ENCODE measurements at regions not wholly inside any gene's neighbourhood (a gene's known extent, or its start where the extent isn't known, plus 50 kb on each side); places are given as distances from the start of the nearest gene placed in this dataset.
A peak's percentile ranks its signal among the peaks of the same experiment; 100 is the strongest.

DNA sequence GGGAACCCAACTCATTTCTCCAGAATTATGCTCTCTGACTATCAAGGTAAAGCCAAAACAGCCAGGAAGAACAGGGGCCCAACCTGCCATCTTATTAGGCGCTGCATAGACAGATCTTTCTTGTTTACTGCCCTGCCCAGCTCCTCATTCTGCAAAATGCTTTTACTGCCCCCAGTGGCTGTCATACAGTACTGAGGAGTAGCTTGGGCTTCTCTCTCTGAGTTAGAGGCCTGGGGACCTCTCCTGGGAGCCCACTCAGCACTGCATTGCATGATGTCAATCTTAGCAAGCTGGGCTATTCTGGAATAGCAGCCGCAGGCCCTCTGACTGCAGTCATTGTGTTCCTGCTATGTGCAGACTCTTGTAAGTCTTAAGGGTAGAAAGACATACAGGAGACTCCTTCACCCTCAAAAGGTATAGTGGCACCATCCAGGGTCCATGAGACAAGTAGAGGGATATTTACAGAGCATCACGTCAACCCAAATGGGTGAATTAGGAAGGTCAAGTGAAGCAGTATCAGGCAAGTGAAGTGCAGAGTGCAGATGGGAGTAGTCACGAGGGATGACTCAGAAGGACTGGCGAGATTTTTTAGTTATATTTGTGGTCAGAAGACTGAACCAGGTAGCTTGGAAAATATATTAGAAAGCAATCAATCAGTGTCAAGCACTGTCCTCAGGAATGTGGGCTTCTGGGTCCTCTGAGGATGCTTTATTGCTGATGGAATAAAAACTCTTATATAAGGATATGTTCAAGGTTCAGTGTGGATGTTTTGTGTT is 294.1 kb upstream of the SFRP2 start:
- Histone ChIP-seq H3K9ac (ENCODE audit: low read length) (no peak overlapping the region), H3K79me2 (ENCODE audit: low read length) (no peaks in the 10 kb centered on the region), H3K9me2 (replicated peaks; ENCODE audit: insufficient read depth, low read length) (no peaks in the 10 kb centered on the region), H2AFZ (ENCODE audit: low read length) (no peak overlapping the region), H3K36me3 (ENCODE audit: insufficient read depth, low read length) (no peaks in the 10 kb centered on the region), H3K27me3 (ENCODE audit: low read length) (no peaks in the 10 kb centered on the region), H3K9me3 (ENCODE audit: low read length) (no peaks in the 10 kb centered on the region), H3K4me3 (ENCODE audit: low read length) (no peak overlapping the region), H3K4me2 (ENCODE audit: low read depth, low read length, poor library complexity, severe bottlenecking) (no peak overlapping the region), H3K4me1 (ENCODE audit: low read length) (peaks cover 36% of the 10 kb centered on the region), H3K27ac (ENCODE audit: low read length) (no peak overlapping the region), H4K20me1 (ENCODE audit: insufficient read depth, low read depth, low read length) (no peaks in the 10 kb centered on the region)
- DNase-seq: peak; percentile 92

DNA sequence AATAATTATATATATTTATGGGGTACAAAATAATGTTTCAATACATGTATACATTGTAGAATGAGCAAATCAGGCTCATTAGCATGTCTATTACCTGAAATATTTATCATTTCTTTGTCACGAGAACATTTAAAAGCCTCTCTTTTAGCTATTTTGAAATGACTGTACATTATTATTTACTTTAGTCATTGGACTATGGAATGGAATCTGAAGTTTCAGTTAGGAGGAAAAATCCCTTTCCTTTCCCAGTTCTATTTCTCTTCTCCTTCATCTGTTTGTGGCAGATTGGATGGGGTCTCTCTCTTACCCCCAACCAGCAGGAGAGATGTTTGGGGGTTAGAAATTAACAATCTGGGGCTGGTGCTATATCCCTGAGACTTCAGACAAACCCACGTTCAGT is 292.5 kb upstream of the SFRP2 start:
- no peaks in the 10 kb centered on the region for H3K79me2 ChIP-seq (ENCODE audit: low read length)
- no peak overlapping the region for H2AFZ ChIP-seq (ENCODE audit: low read length)
- peaks cover 39% of the 10 kb centered on the region for H3K4me1 ChIP-seq (ENCODE audit: low read length)
- no peaks in the 10 kb centered on the region for H3K27me3 ChIP-seq (ENCODE audit: low read length)
- no peak overlapping the region for H3K4me2 ChIP-seq (ENCODE audit: low read depth, low read length, poor library complexity, severe bottlenecking)
- H3K36me3 ChIP-seq (ENCODE audit: insufficient read depth, low read length): no peaks in the 10 kb centered on the region
- H3K27ac ChIP-seq (ENCODE audit: low read length): no peak overlapping the region
- no peak for DNase-seq
- H3K9me3 ChIP-seq (ENCODE audit: low read length): no peaks in the 10 kb centered on the region
- H4K20me1 ChIP-seq (ENCODE audit: insufficient read depth, low read depth, low read length): no peaks in the 10 kb centered on the region
- H3K9ac ChIP-seq (ENCODE audit: low read length): no peak overlapping the region
- H3K9me2 ChIP-seq (replicated peaks; ENCODE audit: insufficient read depth, low read length): no peaks in the 10 kb centered on the region
- no peak overlapping the region for H3K4me3 ChIP-seq (ENCODE audit: low read length)

DNA sequence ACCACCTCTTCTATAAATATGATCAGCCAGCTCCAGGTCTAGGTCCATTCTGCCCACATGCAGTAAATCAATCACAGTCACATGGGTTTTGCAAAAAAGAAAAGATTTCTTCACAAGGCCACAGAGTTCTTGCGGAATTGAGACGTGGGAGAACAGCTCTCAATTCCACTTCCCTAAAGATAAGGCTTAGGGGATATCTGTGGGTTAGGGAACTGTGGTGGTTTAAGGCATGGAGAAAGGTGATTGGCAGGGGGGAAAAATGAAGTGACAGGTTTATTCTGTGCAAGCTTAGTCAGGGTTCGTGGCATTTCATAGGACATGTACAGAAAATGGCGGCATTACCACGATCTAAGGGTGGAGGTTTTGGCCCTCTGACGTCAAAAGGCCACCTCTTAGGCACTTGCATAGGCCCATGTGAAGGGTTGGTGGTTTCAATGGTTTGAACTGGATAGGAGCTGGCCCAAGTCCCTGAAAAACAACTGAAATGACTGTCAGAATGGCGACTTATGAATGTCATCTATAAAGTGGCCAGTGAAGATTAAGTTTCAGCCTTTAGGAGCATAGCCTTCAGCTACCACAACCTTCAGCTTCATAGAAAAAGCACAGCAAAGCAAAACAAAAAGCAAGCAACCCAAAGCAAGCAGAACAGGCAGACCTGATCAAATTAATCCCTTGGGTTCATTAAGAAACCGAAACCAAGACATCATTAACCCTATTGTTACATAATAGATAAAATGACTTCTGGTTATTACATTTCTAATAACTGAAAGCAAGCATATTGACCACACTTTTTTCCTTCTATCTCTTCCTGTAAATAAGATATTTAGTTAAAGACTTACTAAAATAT is 289.8 kb upstream of the SFRP2 start:
- Histone ChIP-seq H3K4me3 (ENCODE audit: low read length) (peak overlapping the region; percentile 6; the same call in 1 of the 2 replicates), H3K79me2 (ENCODE audit: low read length) (no peaks in the 10 kb centered on the region), H3K9ac (ENCODE audit: low read length) (no peak overlapping the region), H3K4me1 (ENCODE audit: low read length) (peaks cover 40% of the 10 kb centered on the region), H3K4me2 (ENCODE audit: low read depth, low read length, poor library complexity, severe bottlenecking) (peak overlapping the region; percentile 31), H2AFZ (ENCODE audit: low read length) (peak overlapping the region; percentile 57), H3K27me3 (ENCODE audit: low read length) (no peaks in the 10 kb centered on the region), H4K20me1 (ENCODE audit: insufficient read depth, low read depth, low read length) (no peaks in the 10 kb centered on the region), H3K9me2 (replicated peaks; ENCODE audit: insufficient read depth, low read length) (no peaks in the 10 kb centered on the region), H3K9me3 (ENCODE audit: low read length) (no peaks in the 10 kb centered on the region), H3K27ac (ENCODE audit: low read length) (no peak overlapping the region), H3K36me3 (ENCODE audit: insufficient read depth, low read length) (no peaks in the 10 kb centered on the region)
- DNase-seq: peak; percentile 66

DNA sequence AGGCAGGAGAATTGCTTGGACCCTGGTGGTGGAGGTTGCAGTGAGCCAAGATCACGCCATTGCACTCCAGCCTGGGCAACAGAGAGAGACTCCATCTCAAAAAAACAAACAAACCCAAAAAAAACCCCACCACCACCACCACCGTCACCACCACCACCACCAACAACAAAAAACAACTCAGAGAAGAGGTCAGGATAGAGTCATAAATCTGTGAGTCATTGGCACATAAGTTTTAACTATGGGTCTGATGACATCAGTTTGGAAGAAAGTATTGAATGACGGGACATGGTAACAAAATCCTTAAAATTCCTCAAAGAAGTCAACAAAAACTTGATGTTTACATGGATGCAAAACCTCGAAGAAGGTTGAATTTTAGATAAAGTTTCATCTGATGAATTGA is 288.0 kb upstream of the SFRP2 start:
- Histone ChIP-seq H3K4me3 (ENCODE audit: low read length) (no peak overlapping the region), H2AFZ (ENCODE audit: low read length) (no peak overlapping the region), H3K4me1 (ENCODE audit: low read length) (peaks cover 31% of the 10 kb centered on the region), H3K9me2 (replicated peaks; ENCODE audit: insufficient read depth, low read length) (no peaks in the 10 kb centered on the region), H4K20me1 (ENCODE audit: insufficient read depth, low read depth, low read length) (no peaks in the 10 kb centered on the region), H3K36me3 (ENCODE audit: insufficient read depth, low read length) (no peaks in the 10 kb centered on the region), H3K27ac (ENCODE audit: low read length) (no peak overlapping the region), H3K4me2 (ENCODE audit: low read depth, low read length, poor library complexity, severe bottlenecking) (no peak overlapping the region), H3K9me3 (ENCODE audit: low read length) (no peaks in the 10 kb centered on the region), H3K79me2 (ENCODE audit: low read length) (no peaks in the 10 kb centered on the region), H3K27me3 (ENCODE audit: low read length) (no peaks in the 10 kb centered on the region), H3K9ac (ENCODE audit: low read length) (no peak overlapping the region)
- DNase-seq: no peak

DNA sequence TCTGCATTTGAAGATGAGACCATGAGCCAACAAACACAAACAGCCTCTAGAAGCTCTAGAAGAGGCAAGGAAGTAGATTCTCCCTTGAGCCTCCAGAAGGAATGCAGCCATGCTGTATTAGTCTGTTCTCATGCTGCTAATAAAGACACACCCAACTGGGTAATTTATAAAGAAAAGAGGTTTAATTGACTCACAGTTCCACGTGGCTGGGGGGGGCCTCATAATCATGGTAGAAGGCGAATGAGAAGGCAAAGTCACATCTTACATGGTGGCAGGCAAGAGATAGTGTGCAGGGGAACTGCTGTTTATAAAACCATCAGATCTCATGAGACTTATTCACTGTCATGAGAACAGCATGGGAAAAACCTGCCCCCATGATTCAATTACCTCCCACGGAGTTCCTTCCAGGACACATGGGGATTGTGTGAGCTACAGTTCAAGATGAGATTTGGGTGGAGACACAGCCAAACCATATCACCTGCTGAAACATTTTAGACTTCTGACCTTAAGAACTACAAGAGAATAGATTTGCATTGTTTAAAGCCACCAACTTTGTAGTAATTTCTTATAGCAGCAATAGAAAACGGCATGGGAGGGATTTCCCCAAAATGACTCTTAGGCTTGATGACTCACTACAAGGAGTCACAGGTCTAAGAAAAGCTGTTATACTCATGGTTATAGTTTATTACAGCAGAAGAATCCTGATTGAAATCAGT is 284.4 kb upstream of the SFRP2 start:
- Histone ChIP-seq H3K4me2 (ENCODE audit: low read depth, low read length, poor library complexity, severe bottlenecking) (no peak overlapping the region), H2AFZ (ENCODE audit: low read length) (no peak overlapping the region), H3K79me2 (ENCODE audit: low read length) (no peaks in the 10 kb centered on the region), H3K4me1 (ENCODE audit: low read length) (peaks cover 5% of the 10 kb centered on the region; the same call in 1 of the 2 replicates), H3K9me3 (ENCODE audit: low read length) (no peaks in the 10 kb centered on the region), H3K9ac (ENCODE audit: low read length) (no peak overlapping the region), H3K36me3 (ENCODE audit: insufficient read depth, low read length) (no peaks in the 10 kb centered on the region), H4K20me1 (ENCODE audit: insufficient read depth, low read depth, low read length) (no peaks in the 10 kb centered on the region), H3K27me3 (ENCODE audit: low read length) (no peaks in the 10 kb centered on the region), H3K27ac (ENCODE audit: low read length) (no peak overlapping the region), H3K4me3 (ENCODE audit: low read length) (no peak overlapping the region), H3K9me2 (replicated peaks; ENCODE audit: insufficient read depth, low read length) (no peaks in the 10 kb centered on the region)
- DNase-seq: no peak

DNA sequence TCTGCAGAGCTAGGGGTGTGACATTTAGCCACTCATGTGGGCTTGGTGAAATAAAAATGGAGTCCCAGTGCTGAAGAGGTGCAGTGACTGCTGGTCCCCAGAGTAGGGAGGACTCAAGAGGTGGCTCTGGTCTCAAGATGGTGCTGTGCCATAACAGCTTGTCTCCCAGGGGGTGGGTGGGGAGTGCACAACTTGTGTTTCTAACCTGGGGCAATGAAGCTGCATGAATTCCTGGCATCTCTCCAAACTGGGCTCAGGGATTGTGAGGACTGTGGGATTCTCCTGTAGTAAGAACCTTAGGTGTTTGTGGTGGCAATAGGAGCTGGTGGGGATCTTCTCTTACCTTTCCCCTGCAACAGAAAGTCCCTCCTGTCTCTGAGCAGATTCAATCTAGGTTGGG is 278.9 kb upstream of the SFRP2 start:
- no peaks in the 10 kb centered on the region for H3K4me1 ChIP-seq (ENCODE audit: low read length)
- H2AFZ ChIP-seq (ENCODE audit: low read length): no peak overlapping the region
- H3K9me3 ChIP-seq (ENCODE audit: low read length): peaks cover 22% of the 10 kb centered on the region
- H3K36me3 ChIP-seq (ENCODE audit: insufficient read depth, low read length): 0 out of 2 replicates have a peak, but pooled peaks cover 4% of the 10 kb centered on the region
- no peak for DNase-seq
- H3K4me2 ChIP-seq (ENCODE audit: low read depth, low read length, poor library complexity, severe bottlenecking): no peak overlapping the region
- no peak overlapping the region for H3K4me3 ChIP-seq (ENCODE audit: low read length)
- H3K27ac ChIP-seq (ENCODE audit: low read length): no peak overlapping the region
- no peaks in the 10 kb centered on the region for H3K27me3 ChIP-seq (ENCODE audit: low read length)
- no peaks in the 10 kb centered on the region for H3K9me2 ChIP-seq (replicated peaks; ENCODE audit: insufficient read depth, low read length)
- no peak overlapping the region for H3K9ac ChIP-seq (ENCODE audit: low read length)
- H4K20me1 ChIP-seq (ENCODE audit: insufficient read depth, low read depth, low read length): no peaks in the 10 kb centered on the region
- H3K79me2 ChIP-seq (ENCODE audit: low read length): no peaks in the 10 kb centered on the region

DNA sequence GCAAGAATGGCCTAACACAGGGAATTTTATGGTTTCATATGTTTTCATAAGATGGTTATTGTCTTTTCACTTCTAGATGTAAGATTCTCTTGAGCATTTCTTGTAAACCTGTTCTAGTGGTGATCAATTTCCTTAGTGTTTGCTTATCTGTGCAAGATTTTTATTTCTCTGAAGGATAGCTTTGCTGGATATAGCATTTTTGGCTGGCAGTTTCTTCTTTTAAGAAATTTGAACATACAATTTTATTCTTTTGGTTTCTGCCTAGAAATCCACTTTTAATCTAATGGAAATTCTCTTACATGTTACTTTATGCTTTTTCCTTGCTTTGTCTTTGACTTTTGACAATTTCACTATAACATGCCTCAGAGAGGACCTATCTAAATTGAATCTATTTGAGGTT is 276.5 kb upstream of the SFRP2 start:
- no peak overlapping the region for H3K4me2 ChIP-seq (ENCODE audit: low read depth, low read length, poor library complexity, severe bottlenecking)
- H3K9ac ChIP-seq (ENCODE audit: low read length): no peak overlapping the region
- no peaks in the 10 kb centered on the region for H4K20me1 ChIP-seq (ENCODE audit: insufficient read depth, low read depth, low read length)
- H3K4me1 ChIP-seq (ENCODE audit: low read length): no peaks in the 10 kb centered on the region
- 0 out of 2 replicates have a peak, but pooled peaks cover 4% of the 10 kb centered on the region for H3K36me3 ChIP-seq (ENCODE audit: insufficient read depth, low read length)
- H3K27ac ChIP-seq (ENCODE audit: low read length): no peak overlapping the region
- no peak overlapping the region for H2AFZ ChIP-seq (ENCODE audit: low read length)
- no peaks in the 10 kb centered on the region for H3K79me2 ChIP-seq (ENCODE audit: low read length)
- no peak for DNase-seq
- H3K4me3 ChIP-seq (ENCODE audit: low read length): no peak overlapping the region
- H3K9me3 ChIP-seq (ENCODE audit: low read length): peaks cover 28% of the 10 kb centered on the region
- no peaks in the 10 kb centered on the region for H3K9me2 ChIP-seq (replicated peaks; ENCODE audit: insufficient read depth, low read length)
- no peaks in the 10 kb centered on the region for H3K27me3 ChIP-seq (ENCODE audit: low read length)

DNA sequence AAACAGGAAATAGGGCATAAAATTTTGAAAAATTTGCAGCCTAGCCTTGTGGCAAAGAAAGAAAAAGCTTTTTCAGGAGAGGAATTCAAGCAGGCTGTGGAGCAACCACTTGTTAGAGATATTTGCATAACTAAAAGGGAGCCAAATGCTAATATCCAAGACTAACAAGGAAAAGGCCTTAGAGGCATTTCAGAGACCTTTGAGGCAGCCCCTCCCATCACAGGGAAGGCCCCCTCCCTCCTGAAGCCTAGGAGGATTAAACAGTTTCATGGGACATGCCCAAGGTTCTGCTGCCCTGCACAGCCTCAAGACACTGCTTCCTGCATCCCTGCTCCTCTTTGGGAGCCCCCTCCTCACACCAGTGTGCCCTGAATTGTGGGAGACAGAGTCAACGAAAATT is 275.4 kb upstream of the SFRP2 start:
- Histone ChIP-seq H3K9ac (ENCODE audit: low read length) (no peak overlapping the region), H4K20me1 (ENCODE audit: insufficient read depth, low read depth, low read length) (no peaks in the 10 kb centered on the region), H2AFZ (ENCODE audit: low read length) (no peak overlapping the region), H3K27ac (ENCODE audit: low read length) (no peak overlapping the region), H3K79me2 (ENCODE audit: low read length) (no peaks in the 10 kb centered on the region), H3K4me3 (ENCODE audit: low read length) (no peak overlapping the region), H3K4me1 (ENCODE audit: low read length) (no peaks in the 10 kb centered on the region), H3K9me3 (ENCODE audit: low read length) (peaks cover 29% of the 10 kb centered on the region), H3K36me3 (ENCODE audit: insufficient read depth, low read length) (0 out of 2 replicates have a peak, but pooled peaks cover 4% of the 10 kb centered on the region), H3K9me2 (replicated peaks; ENCODE audit: insufficient read depth, low read length) (no peaks in the 10 kb centered on the region), H3K27me3 (ENCODE audit: low read length) (no peaks in the 10 kb centered on the region), H3K4me2 (ENCODE audit: low read depth, low read length, poor library complexity, severe bottlenecking) (no peak overlapping the region)
- DNase-seq: no peak
